ENCODE measurements at regions not wholly inside any gene's neighbourhood (a gene's known extent, or its start where the extent isn't known, plus 50 kb on each side); places are given as distances from the start of the nearest gene placed in this dataset.

- ATAC-seq (no peak), DNase-seq (no peak)
- H3K27ac Mint-ChIP-seq, result no peak overlapping the region
- no peaks in the 10 kb centered on the region for H3K4me1 Mint-ChIP-seq
- intact Hi-C loops (cut with micrococcal nuclease), result no loop called here
- H3K27me3 ChIP-seq (ENCODE audit: control insufficient read depth in 2 of 2, insufficient read depth in 2 of 2, low read length in 2 of 2), result no peaks in the 10 kb centered on the region
- H3K27me3 Mint-ChIP-seq, result peaks cover 0 to 22% (median 9%) of the 10 kb centered on the region in 5 donors
- no peaks in the 10 kb centered on the region for H3K36me3 Mint-ChIP-seq
- H3K9me3 Mint-ChIP-seq, result peaks cover 0 to 2% (median 0%) of the 10 kb centered on the region in 11 donors
- no peaks in the 10 kb centered on the region for H3K4me1 ChIP-seq (ENCODE audit: control insufficient read depth in 2 of 2, insufficient read depth in 2 of 2, low read length in 2 of 2)
- no peaks in the 10 kb centered on the region for H3K36me3 ChIP-seq (ENCODE audit: control insufficient read depth in 2 of 3, insufficient read depth in 3 of 3, low read length in 3 of 3)
- H3K9me3 ChIP-seq (ENCODE audit: control insufficient read depth in 2 of 3, low read length in 3 of 3), result no peaks in the 10 kb centered on the region
- H3K27ac ChIP-seq (ENCODE audit: low read depth, low read length), result no peak overlapping the region
- H3K4me3 ChIP-seq (ENCODE audit: low read length), result no peak overlapping the region
- H3K4me3 Mint-ChIP-seq, result no peak overlapping the region
- ChIA-PET POLR2A (no interaction called here), CTCF (no interaction called here)
These were observed 455.6 kb downstream of the MAFB start for GRCh38 chr20:40233406-40233805.

- H3K9me3 Mint-ChIP-seq, result peaks cover 0 to 4% (median 0%) of the 10 kb centered on the region in 11 donors
- no peaks in the 10 kb centered on the region for H3K27me3 ChIP-seq (ENCODE audit: control insufficient read depth in 2 of 2, insufficient read depth in 2 of 2, low read length in 2 of 2)
- no peak overlapping the region for H3K27ac Mint-ChIP-seq
- ChIA-PET CTCF (no interaction called here), POLR2A (no interaction called here)
- no peak overlapping the region for H3K4me3 Mint-ChIP-seq
- H3K36me3 ChIP-seq (ENCODE audit: control insufficient read depth in 2 of 3, insufficient read depth in 3 of 3, low read length in 3 of 3), result no peaks in the 10 kb centered on the region
- intact Hi-C loops (cut with micrococcal nuclease), result no loop called here
- H3K27ac ChIP-seq (ENCODE audit: low read depth, low read length), result no peak overlapping the region
- DNase-seq, result no peak
- H3K4me1 Mint-ChIP-seq, result no peaks in the 10 kb centered on the region
- peaks cover 0 to 22% (median 15%) of the 10 kb centered on the region in 5 donors for H3K27me3 Mint-ChIP-seq
- no peaks in the 10 kb centered on the region for H3K4me1 ChIP-seq (ENCODE audit: control insufficient read depth in 2 of 2, insufficient read depth in 2 of 2, low read length in 2 of 2)
- H3K9me3 ChIP-seq (ENCODE audit: control insufficient read depth in 2 of 3, low read length in 3 of 3), result no peaks in the 10 kb centered on the region
- ATAC-seq, result no peak
- H3K4me3 ChIP-seq (ENCODE audit: low read length), result no peak overlapping the region
- H3K36me3 Mint-ChIP-seq, result no peaks in the 10 kb centered on the region
These were observed 456.3 kb downstream of the MAFB start for GRCh38 chr20:40232756-40233155.

GRCh38 chr20:40232273-40232672, 456.8 kb downstream of the MAFB start:
- Mint-ChIP-seq H3K4me1 (no peaks in the 10 kb centered on the region), H3K27ac (no peak overlapping the region), H3K27me3 (peaks cover 0 to 22% (median 15%) of the 10 kb centered on the region in 5 donors), H3K36me3 (no peaks in the 10 kb centered on the region), H3K9me3 (peaks cover 0 to 4% (median 0%) of the 10 kb centered on the region in 11 donors), H3K4me3 (no peak overlapping the region)
- H3K9me3 ChIP-seq (ENCODE audit: control insufficient read depth in 2 of 3, low read length in 3 of 3), result no peaks in the 10 kb centered on the region
- no peaks in the 10 kb centered on the region for H3K36me3 ChIP-seq (ENCODE audit: control insufficient read depth in 2 of 3, insufficient read depth in 3 of 3, low read length in 3 of 3)
- ChIA-PET CTCF (no interaction called here), POLR2A (no interaction called here)
- H3K4me3 ChIP-seq (ENCODE audit: low read length), result no peak overlapping the region
- no peaks in the 10 kb centered on the region for H3K4me1 ChIP-seq (ENCODE audit: control insufficient read depth in 2 of 2, insufficient read depth in 2 of 2, low read length in 2 of 2)
- H3K27me3 ChIP-seq (ENCODE audit: control insufficient read depth in 2 of 2, insufficient read depth in 2 of 2, low read length in 2 of 2), result no peaks in the 10 kb centered on the region
- no peak for DNase-seq
- H3K27ac ChIP-seq (ENCODE audit: low read depth, low read length), result no peak overlapping the region
- intact Hi-C loops (cut with micrococcal nuclease), result no loop called here
- no peak for ATAC-seq

- H3K4me1 ChIP-seq (ENCODE audit: control insufficient read depth in 2 of 2, insufficient read depth in 2 of 2, low read length in 2 of 2), result no peaks in the 10 kb centered on the region
- H3K27me3 Mint-ChIP-seq, result peaks cover 0 to 18% (median 11%) of the 10 kb centered on the region in 5 donors
- intact Hi-C loops (cut with micrococcal nuclease), result no loop called here
- no peak for DNase-seq
- H3K27ac Mint-ChIP-seq, result no peak overlapping the region
- no peak overlapping the region for H3K4me3 ChIP-seq (ENCODE audit: low read length)
- no peak for ATAC-seq
- H3K36me3 ChIP-seq (ENCODE audit: control insufficient read depth in 2 of 3, insufficient read depth in 3 of 3, low read length in 3 of 3), result no peaks in the 10 kb centered on the region
- peaks cover 0 to 4% (median 0%) of the 10 kb centered on the region in 11 donors for H3K9me3 Mint-ChIP-seq
- CTCF ChIA-PET, result no interaction called here
- H3K27me3 ChIP-seq (ENCODE audit: control insufficient read depth in 2 of 2, insufficient read depth in 2 of 2, low read length in 2 of 2), result no peaks in the 10 kb centered on the region
- H3K27ac ChIP-seq (ENCODE audit: low read depth, low read length), result no peak overlapping the region
- H3K36me3 Mint-ChIP-seq, result no peaks in the 10 kb centered on the region
- H3K4me1 Mint-ChIP-seq, result no peaks in the 10 kb centered on the region
- H3K4me3 Mint-ChIP-seq, result no peak overlapping the region
- no peaks in the 10 kb centered on the region for H3K9me3 ChIP-seq (ENCODE audit: control insufficient read depth in 2 of 3, low read length in 3 of 3)
- POLR2A ChIA-PET, result no interaction called here
These were observed 458.6 kb downstream of the MAFB start for GRCh38 chr20:40230486-40230885.

GRCh38 chr20:40225596-40225995, 463.4 kb downstream of the MAFB start:
- no peak for ATAC-seq
- Histone ChIP-seq H3K27ac (ENCODE audit: low read depth, low read length) (no peak overlapping the region), H3K4me1 (ENCODE audit: control insufficient read depth in 2 of 2, insufficient read depth in 2 of 2, low read length in 2 of 2) (no peaks in the 10 kb centered on the region), H3K4me3 (ENCODE audit: low read length) (no peak overlapping the region), H3K9me3 (ENCODE audit: control insufficient read depth in 2 of 3, low read length in 3 of 3) (no peaks in the 10 kb centered on the region), H3K36me3 (ENCODE audit: control insufficient read depth in 2 of 3, insufficient read depth in 3 of 3, low read length in 3 of 3) (no peaks in the 10 kb centered on the region), H3K27me3 (ENCODE audit: control insufficient read depth in 2 of 2, insufficient read depth in 2 of 2, low read length in 2 of 2) (no peaks in the 10 kb centered on the region)
- intact Hi-C loops (cut with micrococcal nuclease), result no loop called here
- DNase-seq, result no peak
- Mint-ChIP-seq H3K36me3 (no peaks in the 10 kb centered on the region), H3K4me3 (no peak overlapping the region), H3K9me3 (peaks cover 0 to 11% (median 0%) of the 10 kb centered on the region in 11 donors), H3K4me1 (no peaks in the 10 kb centered on the region), H3K27me3 (peaks cover 0 to 18% (median 12%) of the 10 kb centered on the region in 5 donors), H3K27ac (no peak overlapping the region)
- CTCF ChIA-PET, result no interaction called here
- POLR2A ChIA-PET, result no interaction called here

- no peak overlapping the region for H3K4me3 ChIP-seq (ENCODE audit: low read length)
- Mint-ChIP-seq H3K9me3 (peaks cover 0 to 11% (median 0%) of the 10 kb centered on the region in 11 donors), H3K36me3 (no peaks in the 10 kb centered on the region), H3K27ac (no peak overlapping the region), H3K4me3 (no peak overlapping the region), H3K4me1 (no peaks in the 10 kb centered on the region), H3K27me3 (peaks cover 0 to 10% (median 4%) of the 10 kb centered on the region in 5 donors)
- no peaks in the 10 kb centered on the region for H3K4me1 ChIP-seq (ENCODE audit: control insufficient read depth in 2 of 2, insufficient read depth in 2 of 2, low read length in 2 of 2)
- POLR2A ChIA-PET, result no interaction called here
- CTCF ChIA-PET, result no interaction called here
- DNase-seq, result no peak
- intact Hi-C loops (cut with micrococcal nuclease), result no loop called here
- H3K9me3 ChIP-seq (ENCODE audit: control insufficient read depth in 2 of 3, low read length in 3 of 3), result no peaks in the 10 kb centered on the region
- no peaks in the 10 kb centered on the region for H3K27me3 ChIP-seq (ENCODE audit: control insufficient read depth in 2 of 2, insufficient read depth in 2 of 2, low read length in 2 of 2)
- no peak for ATAC-seq
- no peak overlapping the region for H3K27ac ChIP-seq (ENCODE audit: low read depth, low read length)
- no peaks in the 10 kb centered on the region for H3K36me3 ChIP-seq (ENCODE audit: control insufficient read depth in 2 of 3, insufficient read depth in 3 of 3, low read length in 3 of 3)
These were observed 465.2 kb downstream of the MAFB start for GRCh38 chr20:40223810-40224209.

GRCh38 chr20:40218971-40219370, 470.1 kb downstream of the MAFB start:
- POLR2A ChIA-PET, result no interaction called here
- H3K36me3 ChIP-seq (ENCODE audit: control insufficient read depth in 2 of 3, insufficient read depth in 3 of 3, low read length in 3 of 3), result no peaks in the 10 kb centered on the region
- Mint-ChIP-seq H3K4me3 (no peak overlapping the region), H3K27ac (no peak overlapping the region), H3K36me3 (no peaks in the 10 kb centered on the region), H3K9me3 (peaks cover 0 to 5% (median 1%) of the 10 kb centered on the region in 11 donors), H3K27me3 (peaks cover 0 to 14% (median 0%) of the 10 kb centered on the region in 5 donors), H3K4me1 (peaks cover 0 to 2% (median 0%) of the 10 kb centered on the region in 7 donors)
- CTCF ChIA-PET, result no interaction called here
- H3K27ac ChIP-seq (ENCODE audit: low read depth, low read length), result no peak overlapping the region
- ATAC-seq (no peak), DNase-seq (no peak)
- no peaks in the 10 kb centered on the region for H3K9me3 ChIP-seq (ENCODE audit: control insufficient read depth in 2 of 3, low read length in 3 of 3)
- no peak overlapping the region for H3K4me3 ChIP-seq (ENCODE audit: low read length)
- no peaks in the 10 kb centered on the region for H3K27me3 ChIP-seq (ENCODE audit: control insufficient read depth in 2 of 2, insufficient read depth in 2 of 2, low read length in 2 of 2)
- intact Hi-C loops (cut with micrococcal nuclease), result no loop called here
- no peaks in the 10 kb centered on the region for H3K4me1 ChIP-seq (ENCODE audit: control insufficient read depth in 2 of 2, insufficient read depth in 2 of 2, low read length in 2 of 2)

Data from naive thymus-derived CD4-positive, alpha-beta T cell (primary cell).